COLO668 (cell line): ENCODE measurements at regions not wholly inside any gene's neighbourhood (a gene's known extent, or its start where the extent isn't known, plus 50 kb on each side); places are given as distances from the start of the nearest gene placed in this dataset.

Source experiments
- DNase-seq: peaks from one replicate; lab custom pipeline; 2025; ENCODE audit not compliant: unreplicated experiment; lab: John Stamatoyannopoulos, UW

DNA sequence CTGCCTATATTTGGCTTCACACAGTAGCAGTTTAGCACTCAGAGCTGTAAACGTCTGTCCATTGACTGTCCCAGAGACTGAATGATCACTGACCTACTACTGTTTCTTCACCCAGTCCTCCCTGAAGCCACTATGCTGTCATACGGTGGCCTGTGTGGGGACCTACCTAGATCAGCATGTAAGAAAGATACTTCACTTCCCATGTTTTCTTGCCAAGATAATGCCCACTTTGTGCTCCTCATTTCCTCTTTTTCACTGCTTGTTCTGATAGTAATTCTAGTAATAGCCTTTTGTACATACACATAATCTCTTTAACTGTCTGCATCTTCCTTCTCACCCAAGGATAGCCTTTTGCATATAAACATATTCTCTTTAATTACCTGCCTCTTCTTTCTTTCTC is 109.9 kb upstream of the TIAM2 start:
- no peak for DNase-seq

DNA sequence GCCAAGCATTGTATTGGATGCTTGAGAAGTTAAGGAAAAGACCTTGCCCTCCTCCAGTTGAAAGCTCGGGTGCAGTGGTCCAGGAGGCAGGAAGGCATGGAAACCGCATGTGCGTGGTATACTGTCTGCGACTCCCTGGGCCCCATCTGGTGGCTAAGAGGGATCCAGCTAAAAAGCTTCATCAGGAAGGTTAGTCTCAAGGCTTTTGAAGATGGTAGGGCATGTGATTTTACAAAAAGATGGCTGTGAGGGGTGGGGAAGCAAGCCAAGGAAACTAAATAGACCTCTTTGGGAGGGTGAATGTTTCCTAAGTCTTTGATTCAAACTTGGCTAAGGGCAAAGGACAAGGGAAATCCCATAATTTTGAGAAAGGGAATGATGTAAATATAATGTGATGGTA is 109.1 kb upstream of the TIAM2 start:
- no peak for DNase-seq

DNA sequence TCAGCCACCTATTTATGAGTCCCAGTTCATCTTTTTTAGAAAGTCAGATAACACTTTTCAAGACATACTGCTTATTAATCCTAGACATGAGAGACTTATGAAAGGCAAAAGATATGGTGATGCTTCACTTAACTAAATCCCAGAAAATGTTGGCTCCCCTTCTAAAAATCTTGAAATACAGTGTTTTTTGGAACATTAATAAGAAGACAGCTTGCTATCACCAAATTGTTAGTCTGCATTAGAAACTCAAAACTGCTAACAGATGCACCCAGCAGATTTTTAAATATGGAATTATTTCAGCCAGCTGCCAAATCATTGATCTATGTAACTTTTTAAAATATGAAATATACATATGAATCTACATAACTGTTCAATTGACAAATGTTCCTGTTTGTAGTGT is 108.6 kb upstream of the TIAM2 start:
- no peak for DNase-seq

DNA sequence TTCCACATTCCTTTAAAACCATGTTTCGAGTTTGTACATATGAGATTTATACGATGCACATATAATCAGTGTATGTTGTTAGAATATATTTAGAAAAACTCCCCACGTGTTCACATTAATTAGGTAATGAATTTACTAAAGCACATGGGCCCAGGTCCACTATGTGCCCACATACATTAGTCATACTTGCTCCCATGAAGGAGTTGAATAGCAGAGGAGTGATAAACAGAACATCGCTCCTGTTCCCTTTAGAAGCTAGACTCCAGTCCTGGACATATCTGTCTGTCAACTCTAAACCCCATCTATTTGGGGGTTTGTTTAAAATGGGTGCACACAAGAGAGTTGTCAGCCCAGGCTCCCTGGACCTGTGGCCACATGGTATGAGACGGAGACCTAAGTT is 108.1 kb upstream of the TIAM2 start:
- DNase-seq: no peak

DNA sequence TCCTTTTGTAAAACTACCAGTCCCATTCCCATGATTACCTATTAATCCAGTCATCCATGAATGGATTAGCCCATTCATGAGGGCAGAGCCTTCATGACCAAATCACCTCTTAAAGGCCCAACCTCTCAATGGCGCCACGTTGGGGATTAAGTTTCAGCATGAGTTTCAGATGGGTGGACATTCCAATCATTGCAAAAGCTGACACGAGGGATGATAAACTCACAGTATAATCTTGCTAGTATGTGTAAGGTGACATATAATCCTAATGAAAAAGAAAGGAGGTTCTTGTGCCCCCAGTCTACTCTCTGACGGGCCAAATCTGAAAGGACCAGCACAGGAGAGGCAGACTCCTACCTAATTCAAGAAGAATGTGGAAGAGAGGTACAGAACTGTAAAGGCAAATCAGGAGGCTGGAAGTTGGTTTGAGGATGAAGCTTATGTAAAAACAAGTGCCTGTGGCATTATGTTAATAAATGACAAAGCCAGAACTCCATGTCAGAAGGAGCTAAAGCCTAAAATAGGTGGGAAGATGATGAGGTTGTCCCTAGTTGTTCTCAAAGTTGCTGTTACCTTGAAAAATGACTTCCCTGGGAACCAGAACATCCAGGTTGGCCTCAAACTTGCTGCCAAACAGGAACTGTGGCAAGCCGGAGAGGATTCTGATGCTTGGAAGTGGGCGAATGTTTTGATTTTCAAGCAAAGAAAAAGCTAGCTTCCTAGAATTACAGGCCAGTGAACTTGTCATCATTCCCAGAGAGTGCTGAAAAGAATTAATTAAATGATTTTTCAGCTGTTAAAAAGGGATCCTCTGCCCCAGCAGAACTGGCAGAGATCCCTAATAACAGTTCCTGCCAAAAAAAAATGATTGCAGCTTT is 106.5 kb upstream of the TIAM2 start:
- no peak for DNase-seq

DNA sequence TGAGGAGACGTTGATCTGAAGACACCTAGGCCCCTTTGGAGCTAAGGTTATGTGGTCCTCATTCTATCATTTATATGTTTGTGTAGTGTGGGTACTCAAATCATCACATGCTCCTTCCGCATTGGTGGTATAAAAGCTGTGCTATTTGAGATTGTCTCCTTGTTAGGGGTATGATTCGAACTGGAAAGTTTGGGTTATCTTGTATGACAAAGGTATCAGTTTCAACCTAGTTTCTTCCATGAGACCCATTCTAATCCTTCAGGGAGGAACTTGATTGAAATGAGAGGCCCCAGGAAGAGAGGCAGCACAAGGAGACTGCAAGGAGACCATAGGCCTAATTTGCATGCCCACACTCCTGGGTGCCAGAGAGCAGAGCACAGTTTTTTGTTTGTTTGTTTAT is 104.2 kb upstream of the TIAM2 start:
- DNase-seq: no peak

DNA sequence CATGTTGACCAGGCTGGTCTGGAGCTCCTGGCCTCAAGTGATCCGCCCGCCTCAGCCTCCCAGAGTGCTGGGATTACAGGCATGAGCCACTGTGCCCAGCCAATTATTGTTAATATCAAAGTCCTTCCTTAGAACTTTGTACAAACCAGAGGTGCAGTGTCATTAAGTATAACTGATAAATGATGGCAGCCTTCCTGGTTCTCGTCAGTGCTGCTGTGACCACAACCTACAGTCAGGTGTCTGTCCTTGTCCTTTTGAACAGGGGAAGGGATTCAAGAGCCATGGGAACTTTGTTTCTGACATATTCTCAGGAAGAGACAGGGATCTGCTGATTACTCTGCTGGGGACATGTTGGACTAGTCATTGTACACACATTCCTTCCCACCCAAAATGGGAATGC is 103.2 kb upstream of the TIAM2 start:
- no peak for DNase-seq

GRCh38 chr6:154893917-154894316 is 101.2 kb upstream of the TIAM2 start:
- no peak for DNase-seq

DNA sequence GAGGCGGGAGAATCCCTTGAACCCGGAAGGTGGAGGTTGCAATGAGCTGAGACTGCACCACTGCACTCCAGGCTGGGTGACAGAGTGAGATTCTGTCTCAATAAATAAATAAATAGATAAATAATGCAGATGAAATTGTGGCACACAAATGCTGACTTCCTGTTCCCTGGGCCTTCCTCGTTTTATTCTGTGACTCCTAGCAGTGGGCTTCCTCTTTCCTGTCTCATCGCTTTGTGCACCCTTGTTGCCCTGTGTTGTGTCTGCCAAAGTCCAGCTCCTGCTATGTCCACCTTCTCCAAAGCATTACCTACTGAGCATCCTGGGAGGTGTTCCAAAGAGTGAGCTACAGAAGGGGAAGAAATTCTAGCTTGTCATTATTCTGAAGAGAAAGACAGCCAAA is 100.2 kb upstream of the TIAM2 start:
- no peak for DNase-seq

GRCh38 chr6:154895841-154896240 is 99.3 kb upstream of the TIAM2 start:
- DNase-seq: no peak

GRCh38 chr6:154898821-154899220 is 96.3 kb upstream of the TIAM2 start:
- DNase-seq: no peak

DNA sequence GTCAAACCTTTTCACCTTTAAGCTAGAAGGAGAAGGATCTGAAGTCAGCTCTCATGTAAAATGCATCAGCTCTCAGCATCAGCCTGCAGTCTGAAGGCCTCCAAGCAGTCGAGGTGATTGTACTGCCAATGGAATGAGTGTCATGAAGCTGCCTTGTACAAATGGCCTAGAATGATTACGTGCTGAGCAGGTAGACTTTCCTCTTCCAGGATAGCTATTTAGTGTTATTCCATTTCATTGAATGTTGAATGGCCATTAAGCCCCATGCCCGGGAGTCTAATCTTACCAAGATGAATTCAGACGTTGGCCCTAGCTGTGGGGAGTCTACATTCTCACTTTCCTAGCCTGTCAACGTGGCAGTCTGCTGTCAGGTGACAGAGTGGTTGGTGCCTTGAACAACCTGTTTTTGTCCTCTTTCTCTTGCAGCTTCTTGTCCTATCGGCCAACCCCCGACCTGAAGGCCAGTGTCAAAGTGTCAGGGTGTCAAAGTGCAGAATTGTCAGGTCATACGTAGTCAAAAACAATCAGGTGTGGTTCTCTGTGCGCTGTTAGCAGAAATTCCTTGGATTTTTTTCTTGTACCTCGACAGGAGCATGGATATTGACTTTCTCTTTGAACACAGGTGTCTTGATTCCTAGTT is 95.2 kb upstream of the TIAM2 start:
- no peak for DNase-seq

- no peak for DNase-seq
Observed at GRCh38 chr6:154901876-154902552, 93.1 kb upstream of the TIAM2 start.

- no peak for DNase-seq
Observed at GRCh38 chr6:154907291-154907690, 87.8 kb upstream of the TIAM2 start.

GRCh38 chr6:154908723-154909122 is 86.4 kb upstream of the TIAM2 start:
- DNase-seq: no peak

GRCh38 chr6:154909311-154909710 is 85.8 kb upstream of the TIAM2 start:
- DNase-seq: no peak

GRCh38 chr6:154909821-154910220 is 85.3 kb upstream of the TIAM2 start:
- DNase-seq: no peak

DNA sequence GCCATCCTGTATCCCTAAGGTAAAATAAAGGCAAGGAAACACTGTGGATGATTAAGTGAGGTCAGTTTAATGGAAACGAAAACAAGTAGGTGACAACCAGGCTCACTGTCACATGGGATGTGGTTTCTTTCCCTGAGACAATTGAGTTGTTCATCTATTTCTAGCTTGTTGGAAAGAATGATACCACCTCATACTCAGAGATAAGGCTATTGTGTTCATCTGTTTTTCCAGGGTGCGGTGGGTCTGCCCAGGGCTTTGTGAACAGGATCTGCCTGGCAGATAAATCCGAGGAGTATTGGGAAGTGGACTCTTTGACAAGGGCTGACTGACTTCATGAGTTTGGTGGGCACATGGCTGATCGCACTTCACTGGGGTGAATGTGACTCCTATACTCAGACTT is 80.8 kb upstream of the TIAM2 start:
- no peak for DNase-seq

GRCh38 chr6:154916857-154917256 is 78.3 kb upstream of the TIAM2 start:
- DNase-seq: no peak

- DNase-seq: no peak
Observed at GRCh38 chr6:154917941-154918340, 77.2 kb upstream of the TIAM2 start.

- DNase-seq: no peak
Observed at GRCh38 chr6:154919806-154920205, 75.3 kb upstream of the TIAM2 start.
